ENCODE measurements at regions not wholly inside any gene's neighbourhood (a gene's known extent, or its start where the extent isn't known, plus 50 kb on each side); places are given as distances from the start of the nearest gene placed in this dataset.
"Not testable (repeated sequence)": the region's sequence is repeated elsewhere in the genome, so short reads cannot be mapped to it uniquely, and the experiment has no call there.

DNA sequence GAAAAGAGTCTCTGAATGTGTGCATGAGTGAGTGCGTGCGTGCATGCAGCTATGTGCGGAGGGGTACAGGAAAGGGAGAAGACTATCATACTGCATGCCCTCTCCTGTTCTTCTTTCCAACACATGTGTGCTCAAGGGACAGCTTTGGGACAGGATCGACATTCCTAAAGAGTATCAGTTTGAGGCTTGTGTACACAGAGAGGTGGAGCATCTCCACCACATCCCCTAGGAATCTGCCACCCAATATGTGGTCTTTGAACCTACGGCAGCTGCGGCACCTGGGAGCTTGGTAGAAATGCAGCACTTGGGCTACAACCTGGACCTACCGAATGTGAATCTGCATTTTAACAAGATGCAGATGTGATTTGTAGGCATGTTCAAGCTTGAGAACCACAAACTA, 132.3 kb upstream of the GLRA1 start:
- no peak for TF ChIP-seq ZFX (IDR thresholded peaks at IDR 0.05; ENCODE audit: borderline replicate concordance)
- TF ChIP-seq, protein P1, sequence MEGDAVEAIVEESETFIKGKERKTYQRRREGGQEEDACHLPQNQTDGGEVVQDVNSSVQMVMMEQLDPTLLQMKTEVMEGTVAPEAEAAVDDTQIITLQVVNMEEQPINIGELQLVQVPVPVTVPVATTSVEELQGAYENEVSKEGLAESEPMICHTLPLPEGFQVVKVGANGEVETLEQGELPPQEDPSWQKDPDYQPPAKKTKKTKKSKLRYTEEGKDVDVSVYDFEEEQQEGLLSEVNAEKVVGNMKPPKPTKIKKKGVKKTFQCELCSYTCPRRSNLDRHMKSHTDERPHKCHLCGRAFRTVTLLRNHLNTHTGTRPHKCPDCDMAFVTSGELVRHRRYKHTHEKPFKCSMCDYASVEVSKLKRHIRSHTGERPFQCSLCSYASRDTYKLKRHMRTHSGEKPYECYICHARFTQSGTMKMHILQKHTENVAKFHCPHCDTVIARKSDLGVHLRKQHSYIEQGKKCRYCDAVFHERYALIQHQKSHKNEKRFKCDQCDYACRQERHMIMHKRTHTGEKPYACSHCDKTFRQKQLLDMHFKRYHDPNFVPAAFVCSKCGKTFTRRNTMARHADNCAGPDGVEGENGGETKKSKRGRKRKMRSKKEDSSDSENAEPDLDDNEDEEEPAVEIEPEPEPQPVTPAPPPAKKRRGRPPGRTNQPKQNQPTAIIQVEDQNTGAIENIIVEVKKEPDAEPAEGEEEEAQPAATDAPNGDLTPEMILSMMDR (IDR thresholded peaks at IDR 0.05) = no peak
- no peak overlapping the region for H3K27ac ChIP-seq

DNA sequence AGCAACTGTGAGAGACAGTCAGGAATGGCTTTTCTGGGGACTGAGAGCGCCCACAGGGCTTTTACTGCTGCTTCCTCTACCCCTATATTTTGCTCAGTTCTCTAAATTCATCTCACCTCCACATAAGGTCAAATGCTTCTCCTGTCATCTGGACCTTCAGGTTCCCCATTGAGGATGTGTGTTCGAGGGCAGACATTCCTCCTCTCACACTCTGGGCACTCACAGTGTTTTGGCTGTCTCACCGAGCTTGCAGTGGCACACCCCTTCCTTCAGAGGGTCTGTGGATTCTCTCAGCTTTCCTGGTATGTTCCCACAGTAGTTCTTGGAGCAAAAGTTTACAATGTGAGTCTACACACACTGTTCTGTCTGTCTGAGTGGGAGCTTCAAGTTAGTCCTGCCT, 127.8 kb upstream of the GLRA1 start:
- H3K27ac ChIP-seq = no peak overlapping the region
- no peak for TF ChIP-seq ZFX (IDR thresholded peaks at IDR 0.05; ENCODE audit: borderline replicate concordance)
- TF ChIP-seq, protein P1 (IDR thresholded peaks at IDR 0.05) = no peak

DNA sequence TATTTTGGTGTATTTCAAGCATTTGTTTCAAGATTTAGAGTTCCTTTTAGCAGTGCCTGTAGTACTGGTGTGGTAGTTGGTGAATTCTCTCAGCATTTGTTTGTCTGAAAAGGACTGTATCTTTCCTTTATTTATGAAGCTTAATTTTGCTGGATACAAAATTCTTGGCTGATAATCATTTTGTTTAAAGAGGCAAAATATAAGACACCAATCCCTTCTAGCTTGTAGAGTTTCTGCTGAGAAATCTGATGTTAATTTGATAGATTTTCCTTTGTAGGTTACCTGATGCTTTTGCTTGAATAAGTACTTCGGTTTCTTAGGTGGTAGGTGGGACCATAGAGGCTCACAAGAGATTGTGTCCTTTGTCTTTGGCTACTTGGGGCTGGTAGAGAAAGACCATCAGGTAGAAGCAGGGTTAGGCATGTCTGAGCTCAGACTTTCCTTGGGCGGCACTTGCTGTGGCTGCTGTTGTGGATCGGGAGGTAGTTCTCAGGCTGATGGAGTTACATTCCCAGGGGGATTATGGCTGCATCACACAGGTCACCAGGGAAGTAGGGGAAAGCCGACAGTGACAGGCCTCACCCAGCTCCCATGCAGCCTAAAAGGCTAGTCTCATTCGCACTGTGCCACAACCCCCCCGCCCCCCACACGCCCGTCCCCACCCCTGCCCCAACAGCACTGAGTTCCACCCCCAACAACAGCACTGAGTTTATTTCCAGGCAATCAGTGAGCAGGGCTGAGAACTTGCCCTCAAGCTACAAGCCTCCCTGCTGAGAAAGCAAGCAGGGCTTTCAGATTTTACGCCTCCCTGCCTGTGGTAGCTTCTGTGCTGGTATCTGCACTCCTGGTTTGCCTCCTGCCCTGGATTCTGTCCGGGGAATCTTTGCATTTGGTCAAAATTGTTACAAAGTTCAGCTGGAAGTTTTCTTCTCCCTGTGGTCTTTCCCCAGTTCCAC, 127.1 kb upstream of the GLRA1 start:
- no peak overlapping the region for H3K27ac ChIP-seq
- TF ChIP-seq, protein P1 (IDR thresholded peaks at IDR 0.05) = no peak
- TF ChIP-seq ZFX (IDR thresholded peaks at IDR 0.05; ENCODE audit: borderline replicate concordance) = no peak

DNA sequence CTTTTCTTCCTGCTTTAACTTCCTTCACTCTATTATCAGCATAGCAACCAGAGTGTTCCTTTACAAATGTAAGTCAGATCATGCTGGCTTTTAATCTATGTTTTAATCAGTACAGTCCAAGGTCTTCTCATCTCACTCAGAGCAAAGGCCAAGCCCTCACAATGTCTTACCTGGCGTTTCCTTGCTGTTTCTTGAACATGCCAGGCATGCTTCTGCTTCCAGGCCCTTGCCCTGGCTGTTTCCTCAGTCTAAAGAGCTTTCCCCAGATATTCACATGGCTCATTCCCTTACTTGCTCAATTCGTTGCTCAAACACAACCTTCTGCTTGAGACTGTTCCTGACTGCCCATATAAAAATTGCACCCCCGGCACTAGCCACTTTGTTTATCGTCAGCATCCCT, 121.7 kb upstream of the GLRA1 start:
- H3K27ac ChIP-seq = no peak overlapping the region
- TF ChIP-seq, protein P1 (IDR thresholded peaks at IDR 0.05) = no peak
- TF ChIP-seq ZFX (IDR thresholded peaks at IDR 0.05; ENCODE audit: borderline replicate concordance) = no peak

DNA sequence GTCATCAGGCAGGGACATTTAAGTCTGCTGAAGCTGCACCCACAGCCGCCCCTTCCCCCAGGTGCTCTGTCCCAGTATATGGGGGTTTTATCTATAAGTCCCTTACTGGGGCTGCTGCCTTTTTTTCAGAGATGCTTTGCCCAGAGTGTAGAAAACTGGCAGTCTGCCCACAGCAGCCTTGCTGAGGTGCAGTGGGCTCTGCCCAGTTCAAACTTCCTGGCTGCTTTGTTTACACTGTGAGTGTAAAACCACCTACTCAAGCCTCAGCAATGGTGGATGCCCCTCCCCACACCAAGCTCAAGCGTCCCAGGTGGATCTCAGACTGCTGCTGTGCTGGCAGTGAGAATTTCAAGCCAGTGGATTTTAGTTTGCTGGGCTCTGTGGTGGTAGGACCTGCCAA, 114.2 kb upstream of the GLRA1 start:
- not testable (repeated sequence) for H3K27ac ChIP-seq

DNA sequence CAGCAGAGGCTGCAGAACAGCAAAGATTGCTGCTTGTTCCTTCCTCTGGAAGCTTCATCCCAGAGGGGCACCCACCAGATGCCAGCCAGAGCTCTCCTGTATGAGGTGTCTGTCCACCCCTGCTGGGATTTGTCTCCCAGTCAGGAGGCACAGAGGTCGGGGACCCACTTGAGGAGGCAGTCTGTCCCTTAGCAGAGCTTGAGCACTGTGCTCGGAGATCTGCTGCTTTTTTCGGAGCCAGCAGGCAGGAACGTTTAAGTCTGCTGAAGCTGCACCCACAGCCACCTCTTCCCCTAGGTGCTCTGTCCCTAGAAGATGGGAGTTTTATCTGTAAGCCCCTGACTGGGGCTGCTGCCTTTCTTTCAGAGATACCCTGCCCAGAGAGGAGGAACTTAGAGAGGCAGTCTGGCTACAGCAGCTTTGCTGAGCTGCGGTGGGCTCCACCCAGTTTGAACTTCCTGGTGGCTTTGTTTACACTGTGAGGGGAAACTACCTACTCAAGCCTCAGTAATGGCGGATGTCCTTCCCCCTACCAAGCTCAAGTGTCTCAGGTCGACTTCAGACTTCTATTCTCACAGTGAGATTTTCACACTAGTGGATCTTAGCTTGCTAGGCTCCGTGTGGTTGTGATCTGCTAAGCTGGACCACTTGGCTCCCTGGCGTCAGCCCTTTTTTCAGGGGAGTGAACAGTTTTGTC, 101.8 kb upstream of the GLRA1 start:
- H3K27ac ChIP-seq = not testable (repeated sequence)

DNA sequence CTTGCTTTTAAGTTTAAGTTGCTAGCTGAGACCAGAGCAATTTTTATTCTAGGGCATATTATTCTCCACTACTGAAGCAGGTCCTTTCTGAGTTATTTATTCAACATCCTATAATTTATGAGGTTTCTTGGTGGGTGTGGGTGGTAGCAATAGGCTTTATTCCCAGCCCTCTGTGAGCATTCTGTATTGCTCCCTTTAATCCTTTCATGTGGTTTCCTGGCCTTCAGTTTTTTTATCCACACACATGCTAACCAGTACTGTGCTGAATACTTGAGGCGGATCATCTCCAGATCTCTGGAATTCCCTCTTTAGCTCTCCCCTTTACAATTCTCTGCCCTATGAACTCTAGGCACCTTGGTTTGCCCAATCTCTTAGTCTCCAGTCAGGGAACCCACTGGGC, 91.8 kb upstream of the GLRA1 start:
- H3K27ac ChIP-seq = no peak overlapping the region
- no peak for TF ChIP-seq ZFX (IDR thresholded peaks at IDR 0.05; ENCODE audit: borderline replicate concordance)
- TF ChIP-seq, protein P1 (IDR thresholded peaks at IDR 0.05) = no peak

DNA sequence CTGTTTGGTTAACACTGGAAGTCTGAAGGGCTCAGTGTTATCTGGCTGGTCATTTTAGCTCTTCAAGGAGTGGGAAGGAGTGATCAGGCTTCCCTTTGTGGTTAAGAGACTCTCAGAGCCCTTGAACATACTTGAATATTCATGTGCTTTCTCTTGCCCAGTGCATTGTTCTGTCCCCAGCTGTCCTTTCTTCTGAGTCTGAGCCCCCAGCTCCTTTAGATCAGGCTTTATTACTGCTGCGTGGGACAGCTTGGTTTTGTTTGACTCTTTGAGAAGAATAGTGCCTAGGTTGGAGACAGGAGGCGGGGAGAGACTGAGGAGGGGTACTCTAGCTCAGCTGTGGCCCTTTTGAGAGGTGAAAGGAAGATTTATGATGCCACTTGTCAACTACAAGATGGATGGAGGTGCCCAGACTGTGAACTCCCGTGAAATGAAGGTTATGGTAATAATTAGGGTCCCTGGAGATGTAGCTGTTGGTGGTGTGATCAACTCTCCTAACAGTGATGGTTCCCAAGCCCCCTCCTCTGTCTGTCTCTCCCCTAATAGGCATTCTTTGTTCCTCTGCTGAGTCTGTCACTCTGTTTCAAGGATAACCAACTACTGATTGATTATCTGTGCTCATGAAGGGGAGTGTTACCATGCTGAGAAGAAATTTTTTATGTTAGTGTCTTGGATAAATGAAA, 83.1 kb upstream of the GLRA1 start:
- TF ChIP-seq, protein P1 (IDR thresholded peaks at IDR 0.05) = no peak
- no peak for TF ChIP-seq ZFX (IDR thresholded peaks at IDR 0.05; ENCODE audit: borderline replicate concordance)
- H3K27ac ChIP-seq = no peak overlapping the region

Data from 22Rv1 (cell line).